D721Med (cell line): ENCODE measurements at regions not wholly inside any gene's neighbourhood (a gene's known extent, or its start where the extent isn't known, plus 50 kb on each side); places are given as distances from the start of the nearest gene placed in this dataset.

Source experiments
- DNase-seq: peaks from one replicate; pipeline ENCODE4 v3.0.0; 2011; ENCODE audit warnings: low spot score; ENCODE audit not compliant: insufficient read length
- FAIRE-seq: peaks from 2 replicates; lab custom pipeline; 2011; peaks lifted over from hg19 to GRCh38; lab: Jason Lieb, UNC
- TF ChIP-seq, protein P1 (sequence below): IDR thresholded peaks from 2 replicates; pipeline ENCODE4 v1.5.1; 2012; ENCODE audit warnings: mild to moderate bottlenecking, control low read depth; ENCODE audit not compliant: insufficient read depth; ENCODE audit errors: missing control alignments

DNA sequence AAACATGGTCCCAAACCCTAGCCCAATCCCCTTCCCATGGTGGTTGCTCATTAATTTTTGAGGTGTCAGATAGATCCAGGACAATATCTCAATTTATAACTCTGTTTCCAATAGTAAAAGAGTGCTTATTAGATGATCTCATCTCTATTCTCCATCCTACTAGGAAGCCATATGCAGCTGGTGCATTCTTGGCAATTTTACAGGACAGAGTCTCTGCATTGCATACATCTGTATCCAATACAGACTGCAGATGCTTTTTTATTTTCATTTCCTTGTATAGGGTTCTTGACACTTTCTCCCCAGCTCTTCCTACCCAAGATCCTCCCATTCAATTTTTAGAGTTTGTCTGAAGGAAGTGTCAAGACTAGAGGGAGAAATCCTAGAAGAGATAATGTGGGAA lies 194.8 kb upstream of the DPH6 start:
- TF ChIP-seq, protein P1, sequence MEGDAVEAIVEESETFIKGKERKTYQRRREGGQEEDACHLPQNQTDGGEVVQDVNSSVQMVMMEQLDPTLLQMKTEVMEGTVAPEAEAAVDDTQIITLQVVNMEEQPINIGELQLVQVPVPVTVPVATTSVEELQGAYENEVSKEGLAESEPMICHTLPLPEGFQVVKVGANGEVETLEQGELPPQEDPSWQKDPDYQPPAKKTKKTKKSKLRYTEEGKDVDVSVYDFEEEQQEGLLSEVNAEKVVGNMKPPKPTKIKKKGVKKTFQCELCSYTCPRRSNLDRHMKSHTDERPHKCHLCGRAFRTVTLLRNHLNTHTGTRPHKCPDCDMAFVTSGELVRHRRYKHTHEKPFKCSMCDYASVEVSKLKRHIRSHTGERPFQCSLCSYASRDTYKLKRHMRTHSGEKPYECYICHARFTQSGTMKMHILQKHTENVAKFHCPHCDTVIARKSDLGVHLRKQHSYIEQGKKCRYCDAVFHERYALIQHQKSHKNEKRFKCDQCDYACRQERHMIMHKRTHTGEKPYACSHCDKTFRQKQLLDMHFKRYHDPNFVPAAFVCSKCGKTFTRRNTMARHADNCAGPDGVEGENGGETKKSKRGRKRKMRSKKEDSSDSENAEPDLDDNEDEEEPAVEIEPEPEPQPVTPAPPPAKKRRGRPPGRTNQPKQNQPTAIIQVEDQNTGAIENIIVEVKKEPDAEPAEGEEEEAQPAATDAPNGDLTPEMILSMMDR = no peak
- DNase-seq = no peak

DNA sequence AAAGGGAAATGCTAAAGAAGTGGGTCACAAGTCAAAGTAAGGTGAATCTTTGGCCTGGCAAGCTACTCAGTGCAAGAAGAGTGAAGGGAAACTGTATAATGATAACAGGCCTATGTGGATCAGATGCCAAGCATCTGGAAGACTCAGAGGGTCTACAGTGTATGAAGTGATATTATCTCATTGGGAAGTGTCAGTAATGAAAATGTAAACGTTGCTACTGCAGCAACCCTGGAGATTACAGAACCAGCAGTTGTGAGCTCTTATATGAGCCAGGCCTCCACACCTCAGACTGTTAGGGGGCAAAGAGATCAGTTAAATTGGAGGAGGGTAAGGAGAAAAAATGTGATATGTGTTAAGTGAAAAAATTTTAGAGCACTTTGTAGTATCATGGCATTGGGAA lies 195.4 kb upstream of the DPH6 start:
- TF ChIP-seq, protein P1 = no peak
- DNase-seq = no peak
- no peak for FAIRE-seq

More for the DNA sequence above, 194.8 kb upstream of the DPH6 start:
- FAIRE-seq = no peak

DNA sequence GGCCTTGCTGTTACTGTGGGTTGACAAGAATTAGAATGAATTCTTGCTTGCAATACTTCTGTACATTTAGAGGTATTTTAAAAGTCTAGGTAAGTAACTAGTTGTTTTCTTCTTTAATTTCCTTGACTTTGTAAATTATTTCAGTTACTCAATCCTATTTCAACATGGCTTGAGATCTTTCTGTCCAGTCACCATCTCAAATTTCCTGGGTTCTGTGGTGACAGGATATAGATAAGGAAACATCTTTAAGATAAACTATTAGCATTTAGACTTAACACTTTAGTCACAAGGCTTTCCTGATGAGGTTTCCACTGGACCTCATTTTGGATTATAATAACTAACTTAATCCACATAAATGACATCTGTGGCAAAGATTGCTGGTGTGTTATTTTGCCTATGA lies 195.9 kb upstream of the DPH6 start:
- DNase-seq (no peak), FAIRE-seq (no peak)
- TF ChIP-seq, protein P1 = no peak

DNA sequence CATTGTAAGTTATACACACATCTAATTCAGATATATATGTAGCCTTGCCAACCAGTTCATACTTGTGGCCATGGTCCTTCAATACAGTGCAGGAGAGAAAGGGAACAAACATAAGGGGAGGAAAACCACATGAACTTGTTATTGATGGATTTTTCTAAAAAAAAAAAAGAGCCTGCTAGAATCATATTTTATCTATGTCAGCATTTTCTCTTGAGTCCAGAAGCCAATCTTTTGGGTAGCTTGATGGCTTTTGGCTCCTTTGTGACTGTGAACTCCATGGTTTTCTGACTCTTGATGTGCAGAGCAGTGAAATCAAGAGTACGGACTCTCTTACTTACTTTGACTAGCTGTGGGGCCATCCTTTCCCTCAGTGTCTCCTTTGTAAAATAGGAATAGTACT lies 197.4 kb upstream of the DPH6 start:
- FAIRE-seq (no peak), DNase-seq (no peak)
- TF ChIP-seq, protein P1 = no peak

DNA sequence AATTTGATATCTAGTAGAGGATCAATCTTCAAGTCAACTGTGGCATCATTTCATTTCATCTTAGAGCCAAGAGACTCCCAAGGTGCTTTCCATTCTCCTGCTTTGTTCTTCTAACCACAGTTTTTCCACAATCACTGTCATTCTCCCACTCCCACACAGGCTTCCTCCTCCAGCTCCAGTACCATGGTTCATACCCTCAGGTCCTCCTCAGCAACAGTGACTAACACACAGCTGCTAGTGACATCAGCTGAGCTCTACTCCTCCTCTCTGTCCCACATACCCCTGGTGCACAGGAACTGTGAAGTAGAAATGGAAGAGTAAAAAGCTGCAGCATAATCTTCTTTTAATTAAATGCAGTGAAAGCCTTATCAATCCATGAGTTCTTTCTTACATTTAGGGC lies 200.2 kb upstream of the DPH6 start:
- FAIRE-seq (no peak), DNase-seq (no peak)
- TF ChIP-seq, protein P1 = no peak

DNA sequence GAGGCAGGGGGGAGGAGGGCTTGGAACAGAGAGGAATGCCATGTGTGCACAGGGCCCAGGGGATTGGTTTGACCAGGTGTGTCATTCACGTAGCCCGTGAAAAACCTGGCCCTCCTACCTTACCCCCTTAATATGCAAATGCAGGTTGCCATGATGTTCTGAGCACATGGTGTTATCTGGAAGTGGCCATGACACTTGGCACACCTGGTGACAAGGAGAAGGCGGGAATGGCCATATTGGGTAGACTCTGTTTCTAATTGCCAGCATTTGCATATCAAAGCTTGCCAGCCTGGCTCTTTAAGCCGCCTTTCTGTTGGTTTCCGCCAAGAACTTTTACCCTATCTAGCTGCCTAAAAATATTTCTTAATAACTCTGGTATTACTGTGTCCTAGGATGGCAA lies 202.1 kb upstream of the DPH6 start:
- no peak for DNase-seq
- no peak for FAIRE-seq
- TF ChIP-seq, protein P1 = no peak

DNA sequence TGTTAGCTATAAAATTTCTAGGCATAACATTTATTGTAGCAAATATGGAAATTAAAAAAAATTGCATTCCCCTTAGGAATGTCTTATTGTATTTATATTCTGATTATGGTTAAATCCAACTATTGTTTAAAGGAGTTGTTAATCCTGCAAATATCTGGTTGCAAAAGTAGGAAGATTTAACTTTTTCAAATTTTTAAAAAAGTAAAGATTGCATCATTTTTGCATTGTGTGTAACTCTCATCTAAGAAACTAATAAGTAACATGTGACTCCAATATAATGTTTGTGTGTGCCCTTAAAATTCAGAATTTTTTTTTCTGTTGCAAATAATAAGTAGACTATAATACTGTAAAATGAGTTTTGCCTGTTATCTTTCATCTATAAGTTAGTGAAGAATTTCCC lies 204.1 kb upstream of the DPH6 start:
- TF ChIP-seq, protein P1 = no peak
- FAIRE-seq (no peak), DNase-seq (no peak)
